ENCODE measurements at regions not wholly inside any gene's neighbourhood (a gene's known extent, or its start where the extent isn't known, plus 50 kb on each side); places are given as distances from the start of the nearest gene placed in this dataset.
A peak's percentile ranks its signal among the peaks of the same experiment; 100 is the strongest.

- Histone ChIP-seq H3K23me2 (ENCODE audit: low read depth, low read length) (no peaks in the 10 kb centered on the region), H3K23ac (ENCODE audit: insufficient read length) (no peak overlapping the region), H2AK5ac (ENCODE audit: low read depth, low read length) (no peak overlapping the region), H4K20me1 (replicated peaks in 1 of 2; ENCODE audit: control insufficient read depth in 1 of 2, insufficient read depth in 2 of 2, low read length in 2 of 2) (no peaks in the 10 kb centered on the region), H3K27me3 (replicated peaks in 1 of 4; ENCODE audit: control insufficient read depth in 3 of 4, extremely low read depth in 1 of 4, insufficient read depth in 3 of 4, low read length in 3 of 4) (no peaks in the 10 kb centered on the region), H3K36me3 (ENCODE audit: control insufficient read depth in 2 of 4, insufficient read depth in 4 of 4, low read length in 3 of 4) (no peaks in the 10 kb centered on the region), H2BK20ac (ENCODE audit: low read length) (no peak overlapping the region), H3K56ac (replicated peaks; ENCODE audit: insufficient read length, low read depth, low read length) (no peak overlapping the region), H3K9me3 (ENCODE audit: insufficient read depth in 2 of 2, low read depth in 1 of 2, low read length in 1 of 2) (0 out of 4 replicates have a peak, but pooled peaks cover 0 to 3% of the 10 kb centered on the region in 2 experiments), H3K4me2 (ENCODE audit: insufficient read depth in 1 of 2, low read depth in 2 of 2, low read length in 2 of 2) (no peak overlapping the region), H3K4me1 (replicated peaks in 1 of 4; ENCODE audit: control insufficient read depth in 3 of 4, insufficient read depth in 4 of 4, low read length in 3 of 4) (no peaks in the 10 kb centered on the region), H3K9ac (replicated peaks in 1 of 4; ENCODE audit: extremely low read depth in 1 of 4, low read depth in 3 of 4, low read length in 3 of 4) (no peak overlapping the region), H3K4me3 (ENCODE audit: extremely low read depth in 1 of 4, insufficient read depth in 2 of 4, low read depth in 3 of 4, low read length in 4 of 4) (no peak overlapping the region), H2BK120ac (replicated peaks; ENCODE audit: low read depth, low read length) (no peak overlapping the region), H3K18ac (ENCODE audit: extremely low read depth, low read length) (no peak overlapping the region), H4K91ac (replicated peaks; ENCODE audit: insufficient read length, low read length) (no peak overlapping the region), H4K5ac (ENCODE audit: insufficient read length, low read depth, low read length) (no peak overlapping the region), H2BK12ac (ENCODE audit: low read depth, low read length) (no peak overlapping the region), H3K27ac (ENCODE audit: low read depth, low read length) (no peak overlapping the region), H3K79me2 (ENCODE audit: control insufficient read depth in 1 of 2, insufficient read depth in 2 of 2, low read length in 2 of 2) (no peaks in the 10 kb centered on the region), H2BK5ac (ENCODE audit: low read depth, low read length) (no peak overlapping the region), H2BK15ac (ENCODE audit: low read length) (no peak overlapping the region), H2AFZ (ENCODE audit: low read length) (no peak overlapping the region), H3K14ac (ENCODE audit: insufficient read length) (no peak overlapping the region), H4K8ac (ENCODE audit: extremely low read depth, insufficient read depth, low read length) (no peak overlapping the region), H3K4ac (replicated peaks; ENCODE audit: insufficient read length, low read depth, low read length) (no peak overlapping the region), H3K79me1 (ENCODE audit: low read depth, low read length) (no peaks in the 10 kb centered on the region)
- FAIRE-seq, result peak; percentile 76
- POLR2A ChIA-PET (ENCODE audit: partially characterized antibody), result no interaction called here
- WGBS, 2 experiments (ENCODE audit: extremely low coverage in 1 of 2, insufficient coverage in 1 of 2, insufficient read length in 1 of 2, insufficient replicate concordance in 2 of 2, low coverage in 1 of 2, low lambda C conversion rate in 2 of 2, missing lambda C conversion rate in 1 of 2), result 56% methylated on average over 4 of the region's 4 CpGs; no CpG with 5 or more reads in 1 of the 2 experiments
- TF ChIP-seq FOSL1 (IDR thresholded peaks at IDR 0.05; ENCODE audit: insufficient read depth, low read depth, low read length), result no peak
- no peak for TF ChIP-seq SIRT6 (IDR thresholded peaks at IDR 0.05; ENCODE audit: low read length)
- TF ChIP-seq ATF2 (IDR thresholded peaks at IDR 0.05; ENCODE audit: low read length), result no peak
- TF ChIP-seq NANOG (IDR thresholded peaks at IDR 0.05; ENCODE audit: insufficient read depth, low read depth, low read length, poor library complexity, severe bottlenecking), result peak; percentile 83
- no peak for TF ChIP-seq CREB1 (IDR thresholded peaks at IDR 0.05)
- TF ChIP-seq EGR1 (IDR thresholded peaks at IDR 0.05; ENCODE audit: borderline replicate concordance, low read depth, low read length), result no peak
- TF ChIP-seq KDM5A (IDR thresholded peaks at IDR 0.05; ENCODE audit: low read length), result no peak
- TF ChIP-seq EZH2 (IDR thresholded peaks at IDR 0.05; ENCODE audit: low read depth, low read length, severe bottlenecking), result no peak
- no peak for TF ChIP-seq SUZ12 (IDR thresholded peaks at IDR 0.05; ENCODE audit: low read length)
- TF ChIP-seq SP1 (IDR thresholded peaks at IDR 0.05; ENCODE audit: low read depth, low read length), result no peak
- peak in 1 of 2 experiments; percentile 39; a peak in 1 of 4 replicates for TF ChIP-seq HDAC2 (IDR thresholded peaks at IDR 0.05; ENCODE audit: borderline replicate concordance in 1 of 2, low read depth in 2 of 2, low read length in 2 of 2)
- no peak for TF ChIP-seq SP4 (IDR thresholded peaks at IDR 0.05; ENCODE audit: low read length)
- CTCF ChIA-PET (ENCODE audit: partially characterized antibody), result no interaction called here
- DNase-seq (ENCODE audit: low read depth in 1 of 2, low spot score in 2 of 2), result no peak
Measured at GRCh38 chr2:193743089-193743488, 1548.4 kb upstream of the TMEFF2 start.
